Activated effector memory CD4-positive, alpha-beta T cell treated with anti-CD3 and anti-CD28 coated beads, Interleukin-2, amount 50 U/mL, for 16 hours (primary cell): ENCODE measurements at regions not wholly inside any gene's neighbourhood (a gene's known extent, or its start where the extent isn't known, plus 50 kb on each side); places are given as distances from the start of the nearest gene placed in this dataset.
"Not testable (repeated sequence)": the region's sequence is repeated elsewhere in the genome, so short reads cannot be mapped to it uniquely, and the experiment has no call there.

Experiments
- DNase-seq: peaks from one replicate; pipeline ENCODE4 v3.0.0-alpha.2; 2020

DNA sequence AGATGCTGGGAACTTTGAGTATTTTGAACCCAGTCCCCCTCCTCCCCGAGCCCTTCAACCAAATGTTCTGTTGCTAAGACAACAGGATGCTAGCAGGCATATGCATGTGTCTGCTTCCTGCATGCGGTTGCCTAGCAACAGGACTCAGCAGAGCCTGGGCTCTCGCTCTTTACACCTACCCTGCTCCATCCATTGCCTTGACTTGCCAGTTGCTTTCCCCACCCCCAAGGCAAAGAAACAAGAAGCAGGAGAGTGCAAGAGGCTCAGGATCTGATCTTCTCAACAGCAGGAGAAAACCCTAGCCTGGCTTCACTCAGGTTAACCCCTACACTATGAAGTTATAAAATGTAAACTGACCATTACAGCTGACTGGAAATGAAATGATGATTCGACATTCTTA is 393.0 kb downstream of the IGSF11 start:
- DNase-seq = no peak

DNA sequence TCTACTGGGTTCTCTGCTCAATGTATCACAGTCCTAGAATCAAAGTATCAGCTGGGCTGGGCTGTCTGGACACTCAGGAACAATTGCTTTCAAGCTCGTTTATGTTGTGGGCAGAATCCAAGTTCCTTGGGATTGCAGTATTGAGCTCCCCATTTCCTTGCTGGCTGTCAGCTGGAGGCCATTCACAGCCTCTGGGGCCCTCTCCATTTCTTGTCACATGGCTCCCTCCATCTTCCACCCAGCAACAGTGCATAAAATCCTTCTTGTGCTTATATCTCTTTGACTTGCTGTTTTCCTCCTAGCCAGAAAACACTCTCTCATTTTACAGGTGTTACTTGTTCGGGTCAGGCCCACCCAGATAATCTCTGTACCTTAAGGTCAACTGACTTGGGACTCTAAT is 363.5 kb downstream of the IGSF11 start:
- DNase-seq = no peak

DNA sequence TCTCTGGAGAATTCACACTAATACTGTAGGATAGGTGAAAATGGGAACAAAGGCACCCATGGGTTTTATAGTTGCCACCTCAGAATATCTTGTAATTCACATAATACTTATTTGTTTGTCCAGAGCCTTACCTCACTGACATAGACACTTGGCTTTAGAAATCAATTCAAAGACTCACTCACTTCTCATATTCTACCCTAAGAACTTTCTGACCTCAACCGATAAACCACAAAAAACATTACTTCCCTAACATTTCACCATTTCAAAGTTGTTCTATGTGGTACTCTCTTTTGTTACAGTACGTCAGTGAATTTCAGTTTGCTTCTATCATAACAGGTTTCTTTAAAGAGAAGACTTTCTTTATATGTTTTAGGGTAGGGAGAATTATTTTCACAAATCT is 359.3 kb downstream of the IGSF11 start:
- DNase-seq = no peak

DNA sequence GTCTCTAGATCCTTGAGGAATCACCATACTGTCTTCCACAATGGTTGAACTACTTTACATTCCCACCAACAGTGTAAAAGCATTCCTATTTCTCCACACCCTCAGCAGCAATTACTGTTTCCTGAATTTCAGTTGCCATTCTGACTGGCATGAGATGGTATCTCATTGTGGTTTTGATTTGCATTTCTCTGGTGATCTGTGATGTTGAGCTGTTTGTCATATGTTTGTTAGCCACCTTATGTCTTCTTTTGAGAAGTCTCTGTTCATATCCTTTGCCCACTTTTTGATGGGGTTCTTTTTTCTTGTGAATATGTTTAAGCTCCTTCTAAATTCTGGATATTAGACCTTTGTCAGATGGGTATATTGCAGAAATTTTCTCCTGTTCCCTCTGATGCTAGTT is 356.0 kb downstream of the IGSF11 start:
- DNase-seq = not testable (repeated sequence)

- no peak for DNase-seq
Observed at GRCh38 chr3:118682921-118683320, 351.7 kb downstream of the IGSF11 start.

DNA sequence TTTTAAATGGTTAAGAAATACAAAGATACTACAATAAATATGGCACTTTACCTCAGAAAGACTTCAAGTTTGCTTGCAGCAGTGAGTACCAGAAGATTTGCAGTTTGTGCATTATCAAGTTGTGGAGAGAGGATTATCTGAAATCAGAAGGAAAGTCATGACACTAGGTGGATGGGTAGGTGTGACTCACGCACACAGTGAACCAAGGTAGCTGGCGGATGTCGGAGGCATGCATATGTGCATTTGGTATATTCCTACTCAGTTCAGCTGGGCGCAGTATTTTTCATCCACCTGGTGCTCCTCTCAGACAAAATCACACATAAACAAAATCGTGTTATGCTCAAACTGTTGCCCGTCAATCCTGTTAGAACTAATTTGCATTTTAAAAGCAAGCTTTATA is 351.0 kb downstream of the IGSF11 start:
- DNase-seq = no peak

DNA sequence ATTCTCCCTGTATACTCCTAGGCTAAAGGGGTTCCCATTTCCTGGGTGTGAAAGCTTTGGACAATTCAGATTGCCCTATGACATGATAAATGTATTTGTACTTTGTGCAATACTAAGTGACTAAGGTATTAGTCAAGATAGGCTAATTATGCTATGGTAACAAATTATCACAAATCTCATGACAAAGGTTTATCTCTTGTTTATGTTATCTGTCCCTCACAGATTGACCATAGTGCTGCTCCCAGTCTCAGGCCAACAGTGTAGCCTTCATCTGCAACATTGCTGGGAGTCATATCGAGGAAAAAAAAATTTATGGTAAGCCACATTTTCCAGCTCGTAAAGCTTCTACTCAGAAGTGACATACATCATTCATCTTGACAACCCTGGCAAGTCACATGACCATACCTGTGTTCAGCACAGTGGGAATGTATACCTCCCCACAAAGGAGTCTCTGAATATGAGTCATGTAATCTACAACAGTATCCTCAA is 346.2 kb downstream of the IGSF11 start:
- DNase-seq = no peak

GRCh38 chr3:118692416-118692815 is 342.2 kb downstream of the IGSF11 start:
- no peak for DNase-seq

DNA sequence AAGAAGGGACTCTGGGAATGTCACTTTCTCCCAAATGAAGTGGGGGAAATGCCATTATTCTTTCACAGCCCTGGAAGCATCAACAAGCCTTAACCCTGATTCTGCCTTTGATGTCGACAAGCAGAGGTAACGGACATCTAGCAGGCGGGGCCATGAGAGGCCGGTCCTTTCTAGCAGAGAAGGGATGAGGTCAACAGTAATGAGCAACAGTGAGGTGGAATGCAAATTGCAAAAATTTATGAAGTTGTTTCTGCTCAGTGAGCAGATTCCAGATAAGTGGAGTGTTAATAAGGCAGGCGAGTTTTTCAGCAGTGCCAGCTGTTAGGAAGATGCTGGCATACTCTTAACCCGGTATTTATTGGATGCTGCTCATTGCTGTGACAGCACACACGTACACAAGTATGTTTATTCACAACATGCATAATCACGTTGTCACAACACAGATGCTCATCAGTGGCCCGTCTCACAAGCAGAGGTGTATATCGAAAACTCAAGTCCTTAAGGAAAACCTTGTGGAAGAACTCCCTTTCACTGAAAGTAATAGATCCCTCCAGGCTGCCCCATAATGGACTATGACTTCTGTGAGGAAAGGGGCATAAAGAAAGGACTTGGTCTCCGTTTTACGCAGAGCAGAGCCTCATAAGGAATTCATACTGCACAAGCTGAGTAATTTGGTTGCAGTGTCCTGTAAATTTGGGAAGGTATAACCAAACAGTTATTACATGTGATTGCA is 329.0 kb downstream of the IGSF11 start:
- no peak for DNase-seq

GRCh38 chr3:118707991-118708390 is 326.7 kb downstream of the IGSF11 start:
- no peak for DNase-seq

- no peak for DNase-seq
Observed at GRCh38 chr3:118710532-118710931, 324.1 kb downstream of the IGSF11 start.

GRCh38 chr3:118713502-118714207 is 321.0 kb downstream of the IGSF11 start:
- DNase-seq = no peak

GRCh38 chr3:118714800-118715199 is 319.8 kb downstream of the IGSF11 start:
- no peak for DNase-seq

DNA sequence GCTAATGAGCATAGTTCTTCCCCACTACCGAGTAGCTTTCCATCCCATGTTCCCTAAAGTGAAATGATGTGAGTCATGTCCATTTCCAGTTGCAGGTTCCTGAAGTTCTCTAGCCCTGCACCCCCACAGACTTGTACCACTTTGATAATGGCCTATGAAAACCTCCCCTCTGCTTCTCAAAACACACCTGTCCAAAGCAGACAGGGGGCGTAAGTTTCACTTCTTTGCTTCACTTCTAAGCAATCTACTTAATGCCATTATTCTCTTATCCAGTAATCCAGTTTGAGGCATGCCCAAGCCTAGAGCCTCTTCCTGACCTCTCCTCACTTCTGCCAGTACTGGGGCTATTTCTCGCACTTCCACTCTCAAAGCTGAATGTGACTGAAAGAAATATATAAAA is 305.1 kb downstream of the IGSF11 start:
- DNase-seq = no peak

- DNase-seq = no peak
Observed at GRCh38 chr3:118734664-118735063, 300.0 kb downstream of the IGSF11 start.

DNA sequence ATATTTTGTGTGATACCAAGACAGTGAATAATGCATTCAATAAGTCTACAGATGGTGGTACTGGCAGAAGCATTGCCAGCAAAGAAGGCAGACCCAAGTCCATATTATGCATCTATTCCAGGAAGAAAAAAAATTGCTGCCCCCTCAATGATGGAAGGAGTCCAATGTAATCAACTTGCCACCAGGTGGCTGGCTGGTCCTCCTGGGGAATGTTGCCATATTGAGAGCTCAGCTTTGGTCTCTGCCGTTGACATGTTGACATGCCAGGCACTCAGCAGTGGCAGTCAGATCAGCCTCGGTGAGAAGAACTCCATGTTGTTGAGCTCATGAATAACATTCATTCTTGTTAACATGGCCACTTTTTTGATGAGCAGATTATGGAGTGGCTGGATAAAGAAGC is 298.5 kb downstream of the IGSF11 start:
- DNase-seq = no peak

GRCh38 chr3:118740722-118741290 is 293.8 kb downstream of the IGSF11 start:
- no peak for DNase-seq

GRCh38 chr3:118742760-118743159 is 291.9 kb downstream of the IGSF11 start:
- no peak for DNase-seq

DNA sequence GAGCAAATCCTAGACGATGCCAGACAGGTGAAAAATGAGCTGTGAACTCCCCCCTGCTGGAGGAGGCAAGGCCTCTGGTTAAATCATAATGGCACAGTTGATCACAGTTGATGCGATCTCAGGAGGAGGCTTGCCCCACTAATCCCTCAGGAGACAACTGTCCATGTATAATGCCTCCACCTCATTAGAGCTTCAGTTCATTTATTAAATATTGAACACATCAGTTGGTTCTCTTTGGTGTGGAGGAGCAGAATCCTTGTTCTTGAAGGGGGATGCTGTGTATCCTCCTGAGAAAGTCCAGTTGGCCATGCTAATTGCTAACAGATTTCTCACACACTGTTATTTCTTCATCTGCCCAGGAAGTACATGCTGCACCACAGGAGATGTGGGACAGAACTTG is 290.5 kb downstream of the IGSF11 start:
- DNase-seq = no peak

DNA sequence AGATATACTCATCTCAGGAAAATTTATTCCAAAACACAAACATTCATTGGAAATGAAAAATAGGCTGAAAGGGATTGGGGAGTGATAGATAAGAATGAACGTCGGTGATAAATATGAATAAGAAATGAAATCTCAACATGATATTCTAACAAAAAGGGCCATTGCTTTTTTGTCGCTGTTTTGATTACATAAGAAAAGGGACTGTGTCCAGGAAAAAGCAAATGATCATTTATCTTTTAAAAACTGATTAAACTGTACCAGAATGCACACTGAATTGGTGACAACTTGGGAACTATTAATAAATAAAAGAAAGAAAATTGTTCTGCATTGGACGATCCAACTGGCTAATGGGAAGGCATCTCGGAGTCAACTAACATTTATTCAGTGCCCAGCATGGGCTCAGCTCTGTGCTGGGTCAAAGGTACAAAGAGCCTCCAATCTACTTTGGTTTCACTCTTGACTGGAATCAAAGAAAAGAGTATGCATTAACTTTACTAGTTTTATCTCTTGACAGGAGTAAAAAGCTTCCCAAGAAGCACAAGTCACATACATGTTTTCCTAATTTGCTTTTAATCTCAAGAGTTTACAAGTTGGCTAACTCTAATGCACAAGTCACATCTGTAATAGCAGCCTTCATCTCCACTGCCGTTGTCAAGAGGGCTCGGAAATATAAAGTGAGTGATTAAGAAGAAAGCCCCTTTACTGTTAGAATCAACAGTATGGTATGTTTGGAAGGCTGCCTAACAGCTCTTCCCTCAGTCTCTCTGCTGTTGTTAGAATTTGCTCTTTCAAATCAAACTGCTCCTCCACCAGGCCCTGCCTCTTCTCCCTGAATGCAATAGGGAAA is 280.0 kb downstream of the IGSF11 start:
- no peak for DNase-seq

DNA sequence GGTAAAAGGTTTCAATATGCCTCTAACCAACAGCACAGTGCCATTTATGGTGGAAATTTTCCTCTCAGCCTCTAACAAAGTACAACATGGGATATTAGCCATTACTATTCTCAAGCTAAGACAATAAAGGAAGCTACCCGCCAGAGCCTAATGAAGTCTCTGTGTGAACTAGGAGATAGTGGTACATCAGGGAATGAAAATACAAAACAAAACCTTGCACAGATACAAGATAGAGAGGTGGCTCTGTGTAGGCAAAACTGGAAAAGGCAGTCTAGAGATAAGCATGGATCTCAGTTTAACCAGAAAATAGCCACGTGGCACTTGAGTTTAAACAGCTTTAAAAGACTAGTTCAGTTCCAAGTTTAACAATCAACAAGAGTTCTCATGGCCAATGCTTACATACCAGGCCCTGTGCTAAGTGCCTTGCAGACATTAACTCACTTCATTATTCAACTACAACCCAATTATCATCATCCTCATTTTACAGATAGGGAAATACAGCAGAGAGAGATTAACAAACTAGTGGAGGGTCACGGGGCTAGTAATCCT is 279.3 kb downstream of the IGSF11 start:
- no peak for DNase-seq

GRCh38 chr3:118760585-118761290 is 273.9 kb downstream of the IGSF11 start:
- DNase-seq = no peak
